Endothelial cell of umbilical vein (primary cell): ENCODE measurements at regions not wholly inside any gene's neighbourhood (a gene's known extent, or its start where the extent isn't known, plus 50 kb on each side); places are given as distances from the start of the nearest gene placed in this dataset.

Experiments
- BruUV-seq: library from RNA; stranded (reverse); fragments of 400-500 nt; replicated peaks from 2 replicates; lab custom pipeline; 2021; lab: Mats Ljungman, UMichigan
- CTCF ChIA-PET: fragments of 300-600, 350-600 bp; sonication (Branson Sonifier 250); formaldehyde crosslinking; loops from one replicate; lab custom pipeline; 2021; ENCODE audit warnings: antibody characterized with exemption, inconsistent platforms; lab: Charles Lee
- POLR2A ChIA-PET: fragments of 300-600, 350-600 bp; sonication (Branson Sonifier 250); formaldehyde crosslinking; loops from one replicate; lab custom pipeline; 2021; ENCODE audit warnings: antibody characterized with exemption, inconsistent platforms; lab: Charles Lee
- DNase-seq: peaks from one replicate; pipeline ENCODE4 v3.0.0-alpha.2; 2011; ENCODE audit warnings: low read depth, low spot score
- FAIRE-seq: peaks from 2 replicates; lab custom pipeline; 2011; peaks lifted over from hg19 to GRCh38; lab: Jason Lieb, UNC
- H2AFZ ChIP-seq: 2 replicates; pipeline ENCODE4 v1.6.0; 2012; ENCODE audit warnings: low read depth, low read length, control low read depth, inconsistent platforms
- H3K27ac ChIP-seq: 2 replicates; pipeline ENCODE4 v1.5.1; 2011; ENCODE audit warnings: low read depth, mild to moderate bottlenecking, control low read depth, low read length, moderate library complexity; ENCODE audit not compliant: insufficient read depth
- H3K27me3 ChIP-seq, 2 experiments: 2 replicates each; pipeline versions ENCODE4 v1.6.0 to v1.6.1; 2011; ENCODE audit warnings: low read length in 2 of 2, mixed read lengths in 1 of 2; ENCODE audit not compliant: control insufficient read depth in 2 of 2, insufficient read depth in 2 of 2
- H3K36me3 ChIP-seq, 2 experiments: 2 replicates in 1 of 2; 3 replicates in 1 of 2; pipeline ENCODE4 v1.5.1; 2011; ENCODE audit warnings: low read length in 2 of 2, mild to moderate bottlenecking in 1 of 2, moderate library complexity in 1 of 2; ENCODE audit not compliant: control insufficient read depth in 2 of 2, insufficient read depth in 2 of 2; ENCODE audit errors: extremely low read depth in 1 of 2
- H3K4me1 ChIP-seq: 3 replicates; pipeline ENCODE4 v1.5.1; 2011; ENCODE audit warnings: mild to moderate bottlenecking, low read length; ENCODE audit not compliant: control insufficient read depth, insufficient read depth; ENCODE audit errors: extremely low read depth
- H3K4me2 ChIP-seq: 2 replicates; pipeline ENCODE4 v1.6.1; 2011; ENCODE audit warnings: low read length, control low read depth, mixed read lengths; ENCODE audit not compliant: insufficient read depth
- H3K4me3 ChIP-seq, 3 experiments: fragments of 200-600 bp in 1 of 3; sonication (generic), shearing (Covaris generic) in 1 of 3; replicated peaks in 1 of 3; 2 replicates each; pipeline ENCODE4 v1.5.1; 2011 to 2016; ENCODE audit warnings: control low read depth in 3 of 3, low read length in 3 of 3, mild to moderate bottlenecking in 2 of 3, inconsistent platforms in 1 of 3, low read depth in 1 of 3, moderate library complexity in 1 of 3; ENCODE audit not compliant: insufficient read depth in 1 of 3
- H3K79me2 ChIP-seq: 2 replicates; pipeline ENCODE4 v1.6.0; 2012; ENCODE audit warnings: low read length, inconsistent platforms; ENCODE audit not compliant: control insufficient read depth, insufficient read depth
- H3K9ac ChIP-seq: replicated peaks from 2 replicates; pipeline ENCODE3; 2011; ENCODE audit warnings: low read length, control low read depth; ENCODE audit not compliant: insufficient read depth; ENCODE audit errors: extremely low read depth
- H3K9me1 ChIP-seq: replicated peaks from 3 replicates; pipeline ENCODE4 v1.6.0; 2011; ENCODE audit warnings: mild to moderate bottlenecking, low read length; ENCODE audit not compliant: control insufficient read depth, insufficient read depth; ENCODE audit errors: extremely low read depth
- H3K9me3 ChIP-seq: replicated peaks from 2 replicates; pipeline ENCODE4 v1.5.1; 2012; ENCODE audit warnings: low read length, inconsistent platforms; ENCODE audit not compliant: control insufficient read depth, insufficient read depth
- H4K20me1 ChIP-seq: replicated peaks from 2 replicates; pipeline ENCODE3; 2011; ENCODE audit warnings: mild to moderate bottlenecking, low read length; ENCODE audit not compliant: control insufficient read depth, insufficient read depth; ENCODE audit errors: extremely low read depth
- CTCF ChIP-seq, 2 donors: IDR thresholded peaks; 1 replicate in 1 of 2; 2 replicates in 1 of 2; pipeline ENCODE4 v1.5.1; 2011; ENCODE audit warnings: low read length in 2 of 2, mild to moderate bottlenecking in 2 of 2, moderate library complexity in 2 of 2, control low read depth in 1 of 2, inconsistent platforms in 1 of 2, low read depth in 1 of 2; ENCODE audit not compliant: insufficient read depth in 1 of 2; ENCODE audit errors: extremely low read depth in 1 of 2
- EZH2 ChIP-seq: IDR thresholded peaks from 2 replicates; pipeline ENCODE4 v1.6.1; 2012; ENCODE audit warnings: borderline replicate concordance, low read depth, mild to moderate bottlenecking, moderate library complexity, low read length, inconsistent platforms; ENCODE audit not compliant: severe bottlenecking
- FOS ChIP-seq: IDR thresholded peaks from 2 replicates; pipeline ENCODE4 v1.6.1; 2011; ENCODE audit warnings: mild to moderate bottlenecking, low read length, moderate library complexity, borderline replicate concordance; ENCODE audit not compliant: insufficient read depth
- GATA2 ChIP-seq: IDR thresholded peaks from 2 replicates; pipeline ENCODE4 v1.7.0; 2011; ENCODE audit warnings: low read depth, mild to moderate bottlenecking, moderate library complexity, mixed read lengths, low read length; ENCODE audit not compliant: insufficient read length, insufficient read depth
- JUN ChIP-seq: IDR thresholded peaks from 2 replicates; pipeline ENCODE4 v1.6.1; 2011; ENCODE audit warnings: borderline replicate concordance, low read depth; ENCODE audit not compliant: insufficient read length, insufficient read depth
- MYC ChIP-seq: IDR thresholded peaks from one replicate; pipeline ENCODE4 v1.6.1; 2011; ENCODE audit warnings: mild to moderate bottlenecking, low read depth, low read length
- POLR2A ChIP-seq: IDR thresholded peaks from 2 replicates; pipeline ENCODE4 v1.6.1; 2012; ENCODE audit warnings: low read depth, mild to moderate bottlenecking, control low read depth, low read length
- POLR2AphosphoS5 ChIP-seq: IDR thresholded peaks from 2 replicates; pipeline ENCODE4 v1.6.1; 2012; ENCODE audit warnings: low read depth, mild to moderate bottlenecking, control low read depth, low read length, moderate library complexity; ENCODE audit not compliant: insufficient read depth
- dilution Hi-C: fragments of 300-500 bp; cut with MboI; formaldehyde crosslinking; loops from one replicate; pipeline ENCODE4 v1.15.0; 2019; ENCODE audit warnings: low sequenced_read_pairs; ENCODE audit not compliant: extremely low pct_ligation_motif_present
- intact Hi-C: fragments of 100-400 bp; cut with micrococcal nuclease; formaldehyde crosslinking; loops from one replicate; pipeline ENCODE4 v1.10.0; 2022
- TF ChIP-seq, protein P1 (sequence below): IDR thresholded peaks from 2 replicates; pipeline ENCODE4 v1.6.1; 2011; ENCODE audit not compliant: insufficient read depth, insufficient read length

DNA sequence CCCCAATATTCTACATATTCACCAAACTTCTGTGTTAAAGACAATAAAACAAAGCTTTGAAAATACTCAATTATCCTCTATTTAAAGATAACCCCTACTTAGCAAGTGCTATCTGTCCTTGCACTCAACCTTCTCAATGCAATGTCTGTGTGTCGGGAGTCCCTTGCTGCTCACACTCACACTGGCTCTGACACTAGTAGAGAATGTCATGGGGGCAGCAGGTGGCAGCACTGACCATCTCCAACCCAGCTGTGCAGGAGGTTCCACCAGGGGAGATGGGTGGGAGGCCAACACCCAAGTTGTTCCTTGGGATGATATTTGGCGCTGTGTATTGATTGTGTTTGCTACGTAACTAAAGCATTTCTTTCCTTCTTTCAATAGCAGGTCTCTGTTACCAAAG is 59.4 kb upstream of the SIMC1 start:
- intact Hi-C loops: no loop called here
- FAIRE-seq (no peak), DNase-seq (no peak)
- Histone ChIP-seq H3K9me1 (no peaks in the 10 kb centered on the region), H3K36me3 (no peaks in the 10 kb centered on the region), H3K79me2 (no peaks in the 10 kb centered on the region), H3K4me2 (no peak overlapping the region), H2AFZ (no peak overlapping the region), H3K4me3 (no peak overlapping the region), H3K27me3 (no peaks in the 10 kb centered on the region), H3K9ac (no peak overlapping the region), H4K20me1 (no peaks in the 10 kb centered on the region), H3K9me3 (no peaks in the 10 kb centered on the region), H3K4me1 (no peaks in the 10 kb centered on the region), H3K27ac (no peak overlapping the region)
- ChIA-PET CTCF (no interaction called here), POLR2A (no interaction called here)
- dilution Hi-C loops: no loop called here
- TF ChIP-seq POLR2AphosphoS5 (no peak), CTCF (IDR thresholded peaks at IDR 0.05; ENCODE audit: extremely low read depth in 1 of 2, insufficient read depth in 1 of 2, low read depth in 1 of 2, low read length in 2 of 2) (peak in 1 of 2 donors; percentile 3), EZH2 (no peak), JUN (no peak)
- no TSS peak for BruUV-seq

DNA sequence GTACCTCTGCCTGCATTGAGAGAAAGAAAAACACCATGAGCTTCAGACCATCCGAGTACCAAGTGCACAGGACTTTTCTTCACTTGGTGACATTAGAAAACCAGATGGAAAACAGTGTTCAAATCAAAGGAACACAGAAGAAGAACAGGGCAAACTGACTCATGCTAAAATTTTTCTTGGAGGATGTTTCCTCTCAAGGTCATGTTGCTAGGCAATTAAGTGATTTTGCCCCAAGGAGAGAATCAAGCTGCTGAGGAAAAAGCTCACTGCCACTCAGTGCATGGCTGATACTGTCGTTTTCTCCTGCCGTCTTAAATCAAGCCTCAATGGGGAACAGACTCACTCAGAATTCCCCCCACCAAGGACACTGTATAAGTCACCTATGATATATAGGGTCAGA is 57.9 kb upstream of the SIMC1 start:
- H3K9me1 ChIP-seq: no peaks in the 10 kb centered on the region
- no peak overlapping the region for H2AFZ ChIP-seq
- no peaks in the 10 kb centered on the region for H3K9me3 ChIP-seq
- no peak overlapping the region for H3K4me2 ChIP-seq
- CTCF ChIA-PET: no interaction called here
- FAIRE-seq (no peak), DNase-seq (no peak)
- dilution Hi-C loops (no loop called here), intact Hi-C loops (no loop called here)
- no peaks in the 10 kb centered on the region for H3K4me1 ChIP-seq
- H3K36me3 ChIP-seq: no peaks in the 10 kb centered on the region
- BruUV-seq: no TSS peak
- H3K9ac ChIP-seq: no peak overlapping the region
- no peaks in the 10 kb centered on the region for H4K20me1 ChIP-seq
- H3K4me3 ChIP-seq: no peak overlapping the region
- POLR2A ChIA-PET: no interaction called here
- H3K27ac ChIP-seq: no peak overlapping the region
- H3K79me2 ChIP-seq: no peaks in the 10 kb centered on the region
- H3K27me3 ChIP-seq: no peaks in the 10 kb centered on the region
- no peak for TF ChIP-seq MYC
- TF ChIP-seq, protein P1, sequence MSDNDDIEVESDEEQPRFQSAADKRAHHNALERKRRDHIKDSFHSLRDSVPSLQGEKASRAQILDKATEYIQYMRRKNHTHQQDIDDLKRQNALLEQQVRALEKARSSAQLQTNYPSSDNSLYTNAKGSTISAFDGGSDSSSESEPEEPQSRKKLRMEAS: no peak
- no peak for TF ChIP-seq POLR2A
- no peak for TF ChIP-seq GATA2
- TF ChIP-seq FOS: no peak
- TF ChIP-seq CTCF (IDR thresholded peaks at IDR 0.05; ENCODE audit: extremely low read depth in 1 of 2, insufficient read depth in 1 of 2, low read depth in 1 of 2, low read length in 2 of 2): no peak
- TF ChIP-seq JUN: no peak
- TF ChIP-seq EZH2: no peak
- TF ChIP-seq POLR2AphosphoS5: no peak
